ENCODE measurements at regions not wholly inside any gene's neighbourhood (a gene's known extent, or its start where the extent isn't known, plus 50 kb on each side); places are given as distances from the start of the nearest gene placed in this dataset.

DNA sequence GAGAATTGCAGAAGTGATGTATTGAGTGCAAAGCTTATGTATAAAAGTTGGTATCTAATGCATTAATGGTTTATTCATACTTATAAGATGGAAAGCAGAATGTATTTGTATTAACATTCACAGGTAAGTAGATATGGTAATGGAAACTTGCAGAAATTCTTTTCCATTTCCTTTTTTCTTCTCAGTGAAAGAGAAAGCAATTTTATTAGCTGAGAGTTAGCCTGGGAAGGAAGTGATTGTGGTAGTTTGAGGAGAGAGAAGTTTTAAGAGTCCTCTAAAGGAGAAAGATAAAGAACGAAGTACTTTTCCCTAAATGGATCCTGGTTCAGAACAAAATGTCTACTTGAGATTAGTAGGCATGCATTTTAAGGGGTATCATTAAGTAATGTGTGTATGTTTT, 60.1 kb upstream of the OSTN start:
- no peak for DNase-seq (ENCODE audit: low spot score)

DNA sequence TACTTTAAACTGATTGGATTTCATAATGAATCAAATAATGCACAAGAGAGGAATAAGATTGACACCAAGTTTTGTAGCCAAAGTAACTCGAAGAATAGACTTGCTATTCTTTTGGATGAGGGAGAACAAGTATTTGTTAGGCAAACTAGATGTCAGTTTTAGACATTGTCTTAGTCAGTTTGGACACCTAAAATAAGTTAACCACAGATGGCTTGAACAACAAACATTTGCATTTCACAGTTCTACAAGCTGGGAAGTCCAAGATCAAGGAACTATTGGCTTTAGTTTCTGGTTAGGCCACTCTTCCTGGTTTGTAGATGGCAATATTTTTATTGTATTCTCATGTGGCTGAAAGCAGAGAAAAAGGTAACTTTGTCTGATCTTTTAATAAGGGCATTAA, 61.3 kb upstream of the OSTN start:
- no peak overlapping the region for H3K4me2 ChIP-seq
- peaks cover 6% of the 10 kb centered on the region for H3K4me1 ChIP-seq
- peaks cover 7% of the 10 kb centered on the region for H3K9me3 Mint-ChIP-seq
- H3K4me3 Mint-ChIP-seq, result no peak overlapping the region
- H3K4me1 Mint-ChIP-seq, result peaks cover 2% of the 10 kb centered on the region
- H3K9me3 ChIP-seq (ENCODE audit: low read depth), result no peaks in the 10 kb centered on the region
- no peak overlapping the region for H2AFZ ChIP-seq (replicated peaks)
- TF ChIP-seq, protein P1, sequence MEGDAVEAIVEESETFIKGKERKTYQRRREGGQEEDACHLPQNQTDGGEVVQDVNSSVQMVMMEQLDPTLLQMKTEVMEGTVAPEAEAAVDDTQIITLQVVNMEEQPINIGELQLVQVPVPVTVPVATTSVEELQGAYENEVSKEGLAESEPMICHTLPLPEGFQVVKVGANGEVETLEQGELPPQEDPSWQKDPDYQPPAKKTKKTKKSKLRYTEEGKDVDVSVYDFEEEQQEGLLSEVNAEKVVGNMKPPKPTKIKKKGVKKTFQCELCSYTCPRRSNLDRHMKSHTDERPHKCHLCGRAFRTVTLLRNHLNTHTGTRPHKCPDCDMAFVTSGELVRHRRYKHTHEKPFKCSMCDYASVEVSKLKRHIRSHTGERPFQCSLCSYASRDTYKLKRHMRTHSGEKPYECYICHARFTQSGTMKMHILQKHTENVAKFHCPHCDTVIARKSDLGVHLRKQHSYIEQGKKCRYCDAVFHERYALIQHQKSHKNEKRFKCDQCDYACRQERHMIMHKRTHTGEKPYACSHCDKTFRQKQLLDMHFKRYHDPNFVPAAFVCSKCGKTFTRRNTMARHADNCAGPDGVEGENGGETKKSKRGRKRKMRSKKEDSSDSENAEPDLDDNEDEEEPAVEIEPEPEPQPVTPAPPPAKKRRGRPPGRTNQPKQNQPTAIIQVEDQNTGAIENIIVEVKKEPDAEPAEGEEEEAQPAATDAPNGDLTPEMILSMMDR (IDR thresholded peaks at IDR 0.05), result no peak
- TF ChIP-seq EZH2phosphoT487 (IDR thresholded peaks at IDR 0.05) (no peak), EZH2 (IDR thresholded peaks at IDR 0.05) (no peak)
- no peaks in the 10 kb centered on the region for H3K27me3 ChIP-seq
- H3K4me3 ChIP-seq, result no peak overlapping the region
- no peaks in the 10 kb centered on the region for H3K79me2 ChIP-seq (ENCODE audit: low read depth)
- peaks cover 5% of the 10 kb centered on the region for H3K27me3 Mint-ChIP-seq (ENCODE audit: insufficient read depth, low read depth)
- H3K27ac ChIP-seq, result no peak overlapping the region
- no peak overlapping the region for H3K27ac Mint-ChIP-seq
- no peaks in the 10 kb centered on the region for H4K20me1 ChIP-seq (ENCODE audit: low read depth)
- H3K36me3 ChIP-seq, result no peaks in the 10 kb centered on the region
- no peak for DNase-seq (ENCODE audit: low spot score)
- no peaks in the 10 kb centered on the region for H3K36me3 Mint-ChIP-seq
- H3K9ac ChIP-seq, result no peak overlapping the region
- H3F3A ChIP-seq (ENCODE audit: low read depth), result no peaks in the 10 kb centered on the region

More for the DNA sequence above, 60.1 kb upstream of the OSTN start:
- no peaks in the 10 kb centered on the region for H3F3A ChIP-seq (ENCODE audit: low read depth)
- no peaks in the 10 kb centered on the region for H4K20me1 ChIP-seq (ENCODE audit: low read depth)
- Mint-ChIP-seq H3K4me1 (peaks cover 5% of the 10 kb centered on the region), H3K4me3 (no peak overlapping the region), H3K27ac (no peak overlapping the region), H3K9me3 (peaks cover 7% of the 10 kb centered on the region), H3K27me3 (ENCODE audit: insufficient read depth, low read depth) (peaks cover 5% of the 10 kb centered on the region), H3K36me3 (no peaks in the 10 kb centered on the region)
- H3K79me2 ChIP-seq (ENCODE audit: low read depth), result no peaks in the 10 kb centered on the region
- H3K9me3 ChIP-seq (ENCODE audit: low read depth), result no peaks in the 10 kb centered on the region
- TF ChIP-seq, protein P1 (IDR thresholded peaks at IDR 0.05), result no peak
- TF ChIP-seq EZH2 (IDR thresholded peaks at IDR 0.05), result no peak
- no peak for TF ChIP-seq EZH2phosphoT487 (IDR thresholded peaks at IDR 0.05)
- H3K27ac ChIP-seq, result no peak overlapping the region
- H3K27me3 ChIP-seq, result no peaks in the 10 kb centered on the region
- no peaks in the 10 kb centered on the region for H3K36me3 ChIP-seq
- H3K4me1 ChIP-seq, result peaks cover 18% of the 10 kb centered on the region
- H2AFZ ChIP-seq (replicated peaks), result no peak overlapping the region
- H3K9ac ChIP-seq, result no peak overlapping the region
- no peak overlapping the region for H3K4me3 ChIP-seq
- H3K4me2 ChIP-seq, result no peak overlapping the region

DNA sequence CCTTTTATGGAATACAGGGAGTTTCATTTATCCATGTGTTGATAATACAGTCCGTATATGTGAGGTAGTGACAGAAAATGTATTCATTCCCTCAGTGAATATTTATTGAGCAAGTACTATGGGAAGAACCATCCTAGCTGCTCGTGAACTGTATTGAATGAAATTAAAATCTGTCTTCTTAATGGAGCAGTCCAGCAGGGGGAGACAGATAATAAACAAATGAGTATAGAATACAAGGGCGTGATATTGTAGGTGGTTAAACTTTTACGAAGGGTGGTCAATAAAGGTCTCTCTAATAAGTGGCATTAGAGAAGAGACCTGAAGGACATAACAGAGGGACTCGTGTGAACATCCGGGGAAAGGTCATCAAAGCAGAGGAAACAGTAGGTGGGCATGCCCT, 62.7 kb upstream of the OSTN start:
- Mint-ChIP-seq H3K4me3 (no peak overlapping the region), H3K27ac (no peak overlapping the region), H3K9me3 (peaks cover 7% of the 10 kb centered on the region), H3K4me1 (peaks cover 2% of the 10 kb centered on the region), H3K27me3 (ENCODE audit: insufficient read depth, low read depth) (peaks cover 5% of the 10 kb centered on the region), H3K36me3 (no peaks in the 10 kb centered on the region)
- TF ChIP-seq, protein P1 (IDR thresholded peaks at IDR 0.05), result peak; percentile 35
- TF ChIP-seq EZH2 (IDR thresholded peaks at IDR 0.05), result no peak
- no peak overlapping the region for H3K9ac ChIP-seq
- no peak overlapping the region for H3K4me3 ChIP-seq
- H3K4me1 ChIP-seq, result peaks cover 5% of the 10 kb centered on the region
- H3K36me3 ChIP-seq, result no peaks in the 10 kb centered on the region
- H4K20me1 ChIP-seq (ENCODE audit: low read depth), result no peaks in the 10 kb centered on the region
- no peaks in the 10 kb centered on the region for H3K9me3 ChIP-seq (ENCODE audit: low read depth)
- H3K4me2 ChIP-seq, result no peak overlapping the region
- H2AFZ ChIP-seq (replicated peaks), result no peak overlapping the region
- no peak overlapping the region for H3K27ac ChIP-seq
- no peaks in the 10 kb centered on the region for H3F3A ChIP-seq (ENCODE audit: low read depth)
- no peaks in the 10 kb centered on the region for H3K27me3 ChIP-seq
- DNase-seq (ENCODE audit: low spot score), result no peak
- H3K79me2 ChIP-seq (ENCODE audit: low read depth), result no peaks in the 10 kb centered on the region

Data from neural progenitor cell (in vitro differentiated cells).